B cell (primary cell): ENCODE measurements at regions not wholly inside any gene's neighbourhood (a gene's known extent, or its start where the extent isn't known, plus 50 kb on each side); places are given as distances from the start of the nearest gene placed in this dataset.

ENCODE experiments used
- ATAC-seq: fragments of 200-7000 bp; cut with Tn5 transposase; one replicate; pipeline ENCODE4 v1.10.0; 2021; ENCODE audit warnings: low read depth, mild to moderate bottlenecking, moderate number of reproducible peaks, moderate library complexity
- CTCF ChIA-PET: fragments of 350-600 bp; sonication (Branson Sonifier 250); formaldehyde crosslinking; loops from one replicate; lab custom pipeline; 2021; ENCODE audit warnings: antibody characterized with exemption, inconsistent platforms; lab: Charles Lee
- POLR2A ChIA-PET: fragments of 350-600 bp; sonication (Branson Sonifier 250); formaldehyde crosslinking; loops from one replicate; lab custom pipeline; 2021; ENCODE audit warnings: antibody characterized with exemption; lab: Charles Lee
- DNase-seq: peaks from one replicate; pipeline ENCODE4 v3.0.0; 2013
- H2AFZ ChIP-seq: 2 replicates; pipeline ENCODE4 v1.6.1; 2012; ENCODE audit warnings: mild to moderate bottlenecking, low read depth, low read length; ENCODE audit not compliant: insufficient read depth, poor library complexity, severe bottlenecking
- H3K27ac ChIP-seq, 2 donors: 1 replicate in 1 of 2; 2 replicates in 1 of 2; pipeline ENCODE4 v1.5.1; 2012 to 2013; ENCODE audit warnings: low read length in 2 of 2, mild to moderate bottlenecking in 2 of 2, moderate library complexity in 1 of 2
- H3K27me3 ChIP-seq, 4 experiments: fragments of 200-600 bp in 1 of 4; sonication (generic) in 1 of 4; replicated peaks in 1 of 4; 1 replicate in 2 of 4; 2 replicates in 2 of 4; pipeline versions ENCODE4 v1.6.1 to v1.7.0; 2013 to 2016; ENCODE audit warnings: low read length in 3 of 4, mild to moderate bottlenecking in 2 of 4, mixed read lengths in 1 of 4, moderate library complexity in 1 of 4; ENCODE audit not compliant: insufficient read depth in 4 of 4, control insufficient read depth in 3 of 4; ENCODE audit errors: control extremely low read depth in 1 of 4
- H3K36me3 ChIP-seq, 2 experiments: replicated peaks in 1 of 2; 1 replicate in 1 of 2; 2 replicates in 1 of 2; pipeline versions ENCODE4 v1.6.1 to v1.7.1; 2013; ENCODE audit warnings: low read length in 1 of 2; ENCODE audit not compliant: insufficient read depth in 2 of 2, control insufficient read depth in 1 of 2; ENCODE audit errors: control extremely low read depth in 1 of 2, extremely low read depth in 1 of 2
- H3K4me1 ChIP-seq, 2 donors: fragments of 200-600 bp in 1 of 2; sonication (generic) in 1 of 2; 1 replicate in 1 of 2; 2 replicates in 1 of 2; pipeline versions ENCODE4 v1.5.1 to v1.6.1; 2013 to 2017; ENCODE audit warnings: low read length in 2 of 2; ENCODE audit not compliant: control insufficient read depth in 2 of 2, insufficient read depth in 2 of 2
- H3K4me2 ChIP-seq: replicated peaks from 2 replicates; pipeline ENCODE3; 2012; ENCODE audit warnings: mild to moderate bottlenecking, low read depth, low read length; ENCODE audit not compliant: poor library complexity, severe bottlenecking
- H3K4me3 ChIP-seq, 5 experiments: fragments of 200-600 bp in 1 of 5; sonication (generic) in 1 of 5; 1 replicate in 3 of 5; 2 replicates in 2 of 5; pipeline versions ENCODE4 v1.5.1 to v1.7.0; 2011 to 2016; ENCODE audit warnings: low read length in 4 of 5, mild to moderate bottlenecking in 4 of 5, low read depth in 2 of 5, control low read depth in 1 of 5, moderate library complexity in 1 of 5; ENCODE audit not compliant: insufficient read depth in 1 of 5; ENCODE audit errors: control extremely low read depth in 1 of 5, extremely low read depth in 1 of 5
- H3K79me2 ChIP-seq: fragments of 200-600 bp; sonication (generic); one replicate; pipeline ENCODE4 v1.6.0; 2016; ENCODE audit warnings: low read length; ENCODE audit not compliant: control insufficient read depth, insufficient read depth
- H3K9ac ChIP-seq: fragments of 200-600 bp; sonication (generic); 2 replicates; pipeline ENCODE4 v1.6.1; 2017; ENCODE audit warnings: mild to moderate bottlenecking, low read length, moderate library complexity
- H3K9me3 ChIP-seq, 3 donors: one replicate each; pipeline versions ENCODE4 v1.6.1 to v1.7.1; 2013; ENCODE audit warnings: low read length in 2 of 3; ENCODE audit not compliant: control insufficient read depth in 2 of 3, insufficient read depth in 1 of 3; ENCODE audit errors: control extremely low read depth in 1 of 3
- H4K20me1 ChIP-seq: 2 replicates; pipeline ENCODE4 v1.6.0; 2012; ENCODE audit warnings: mild to moderate bottlenecking, low read length; ENCODE audit not compliant: insufficient read depth, control insufficient read depth, poor library complexity, severe bottlenecking
- H3K27ac Mint-ChIP-seq: one replicate; pipeline ENCODE4 v1.8.0; 2021; ENCODE audit warnings: mixed read lengths
- H3K27me3 Mint-ChIP-seq: one replicate; pipeline ENCODE4 v1.8.0; 2021; ENCODE audit warnings: mixed read lengths
- H3K4me1 Mint-ChIP-seq: one replicate; pipeline ENCODE4 v1.8.0; 2021; ENCODE audit warnings: mixed read lengths
- H3K4me3 Mint-ChIP-seq: one replicate; pipeline ENCODE4 v1.8.0; 2021; ENCODE audit warnings: mixed read lengths
- H3K9me3 Mint-ChIP-seq: one replicate; pipeline ENCODE4 v1.8.0; 2022; ENCODE audit warnings: mixed read lengths; ENCODE audit not compliant: insufficient read depth
- EZH2 ChIP-seq: IDR thresholded peaks from 2 replicates; pipeline ENCODE4 v1.6.1; 2012; ENCODE audit warnings: borderline replicate concordance, low read depth, mild to moderate bottlenecking, moderate library complexity, low read length; ENCODE audit not compliant: insufficient read depth, poor library complexity, severe bottlenecking
- WGBS: methylation state at CpG from one replicate; pipeline ENCODE4 v1.1.5; 2013; ENCODE audit warnings: missing lambda C conversion rate; ENCODE audit not compliant: insufficient coverage; 5-methylcytosine and 5-hydroxymethylcytosine counted together
- intact Hi-C: fragments of 100-400 bp; cut with micrococcal nuclease; formaldehyde crosslinking; loops from one replicate; pipeline ENCODE4 v1.10.0; 2022
- TF ChIP-seq, protein P1 (sequence below): fragments of 200-600 bp; IDR thresholded peaks from one replicate; pipeline ENCODE4 v1.8.0; 2022; ENCODE audit warnings: antibody characterized with exemption, mild to moderate bottlenecking

DNA sequence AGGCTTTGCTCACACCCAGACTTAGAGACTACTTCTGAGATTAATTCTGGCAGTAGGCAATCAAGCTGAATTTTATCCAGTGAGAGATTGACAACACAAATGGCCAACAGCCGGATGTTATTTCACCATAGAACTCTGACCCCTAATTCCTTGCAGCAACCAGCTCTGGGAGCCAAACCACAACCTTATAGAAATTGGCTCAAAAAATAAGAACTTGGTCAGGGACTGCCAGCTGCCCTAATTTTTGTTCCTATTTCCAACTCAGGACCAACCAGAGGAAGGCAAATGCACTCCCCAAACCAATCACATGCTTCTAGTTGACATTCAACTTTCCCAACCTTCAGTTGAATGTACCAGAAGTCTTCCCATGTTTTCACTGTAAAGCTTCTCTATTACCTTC is 269.7 kb downstream of the HS3ST1 start:
- POLR2A ChIA-PET = no interaction called here
- CTCF ChIA-PET = no interaction called here
- H3K4me1 Mint-ChIP-seq = no peaks in the 10 kb centered on the region
- H2AFZ ChIP-seq = no peak overlapping the region
- no peak overlapping the region for H3K4me3 ChIP-seq
- H3K27ac Mint-ChIP-seq = no peak overlapping the region
- DNase-seq (no peak), ATAC-seq (no peak)
- intact Hi-C loops = no loop called here
- H3K4me3 Mint-ChIP-seq = no peak overlapping the region
- H3K79me2 ChIP-seq = no peaks in the 10 kb centered on the region
- H4K20me1 ChIP-seq = no peaks in the 10 kb centered on the region
- WGBS = 94% methylated on average over 1 of the region's 1 CpG
- peaks cover 0 to 3% (median under 1%) of the 10 kb centered on the region in 3 donors for H3K9me3 ChIP-seq
- TF ChIP-seq, protein P1, sequence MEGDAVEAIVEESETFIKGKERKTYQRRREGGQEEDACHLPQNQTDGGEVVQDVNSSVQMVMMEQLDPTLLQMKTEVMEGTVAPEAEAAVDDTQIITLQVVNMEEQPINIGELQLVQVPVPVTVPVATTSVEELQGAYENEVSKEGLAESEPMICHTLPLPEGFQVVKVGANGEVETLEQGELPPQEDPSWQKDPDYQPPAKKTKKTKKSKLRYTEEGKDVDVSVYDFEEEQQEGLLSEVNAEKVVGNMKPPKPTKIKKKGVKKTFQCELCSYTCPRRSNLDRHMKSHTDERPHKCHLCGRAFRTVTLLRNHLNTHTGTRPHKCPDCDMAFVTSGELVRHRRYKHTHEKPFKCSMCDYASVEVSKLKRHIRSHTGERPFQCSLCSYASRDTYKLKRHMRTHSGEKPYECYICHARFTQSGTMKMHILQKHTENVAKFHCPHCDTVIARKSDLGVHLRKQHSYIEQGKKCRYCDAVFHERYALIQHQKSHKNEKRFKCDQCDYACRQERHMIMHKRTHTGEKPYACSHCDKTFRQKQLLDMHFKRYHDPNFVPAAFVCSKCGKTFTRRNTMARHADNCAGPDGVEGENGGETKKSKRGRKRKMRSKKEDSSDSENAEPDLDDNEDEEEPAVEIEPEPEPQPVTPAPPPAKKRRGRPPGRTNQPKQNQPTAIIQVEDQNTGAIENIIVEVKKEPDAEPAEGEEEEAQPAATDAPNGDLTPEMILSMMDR = no peak
- TF ChIP-seq EZH2 = no peak
- H3K27me3 Mint-ChIP-seq = peaks cover 5% of the 10 kb centered on the region
- no peak overlapping the region for H3K4me2 ChIP-seq
- H3K27me3 ChIP-seq = no peaks in the 10 kb centered on the region
- H3K36me3 ChIP-seq = no peaks in the 10 kb centered on the region
- no peak overlapping the region for H3K27ac ChIP-seq
- H3K9me3 Mint-ChIP-seq = no peaks in the 10 kb centered on the region
- no peak overlapping the region for H3K9ac ChIP-seq
- no peaks in the 10 kb centered on the region for H3K4me1 ChIP-seq

DNA sequence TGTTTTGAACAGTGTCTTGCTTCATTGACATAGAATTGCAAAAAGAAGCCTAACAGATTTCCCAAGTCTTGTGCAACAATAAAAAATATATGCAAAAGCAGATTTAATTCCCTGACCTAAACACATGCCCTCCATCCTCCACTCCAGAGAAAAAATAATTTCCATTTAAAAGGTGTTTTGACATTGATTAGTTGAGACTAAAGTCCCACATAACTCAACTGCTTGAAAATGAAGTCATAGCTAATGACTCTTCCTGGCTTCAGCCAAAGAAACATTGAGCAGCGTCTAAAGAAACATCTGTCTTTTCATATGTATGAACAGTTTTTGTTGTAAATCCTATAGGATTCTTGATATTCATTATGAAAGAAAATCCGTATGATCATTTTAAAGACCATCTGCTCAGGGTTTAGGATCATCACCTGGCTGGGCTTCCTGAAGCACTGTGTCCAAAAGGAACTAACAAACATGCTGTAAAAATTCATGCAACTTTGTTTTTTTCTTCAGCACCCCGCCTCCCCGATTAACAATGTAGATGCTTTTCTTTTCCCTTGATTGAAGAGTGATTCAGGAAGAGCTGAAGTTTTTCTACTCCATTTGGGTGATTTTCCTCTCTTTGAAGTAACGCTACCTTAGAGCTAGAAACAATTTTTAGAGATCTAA is 273.4 kb downstream of the HS3ST1 start:
- no peak overlapping the region for H3K27ac ChIP-seq
- Mint-ChIP-seq H3K4me3 (no peak overlapping the region), H3K9me3 (no peaks in the 10 kb centered on the region), H3K27ac (no peak overlapping the region), H3K27me3 (peaks cover 5% of the 10 kb centered on the region), H3K4me1 (peaks cover 12% of the 10 kb centered on the region)
- H3K9me3 ChIP-seq = no peaks in the 10 kb centered on the region
- H3K79me2 ChIP-seq = no peaks in the 10 kb centered on the region
- TF ChIP-seq, protein P1 = no peak
- TF ChIP-seq EZH2 = no peak
- H2AFZ ChIP-seq = no peak overlapping the region
- H3K36me3 ChIP-seq = no peaks in the 10 kb centered on the region
- H3K9ac ChIP-seq = no peak overlapping the region
- ATAC-seq = no peak
- intact Hi-C loops = no loop called here
- H3K4me1 ChIP-seq = peaks cover 3 to 4% of the 10 kb centered on the region in 2 donors
- no peak for DNase-seq
- ChIA-PET CTCF (interaction anchor here (1.6 kb wide), 1 partner anchor 11 kb away, joined by 3 read pairs; no protein-coding TSS in a partner anchor), POLR2A (no interaction called here)
- no peaks in the 10 kb centered on the region for H4K20me1 ChIP-seq
- 100% methylated on average over 1 of the region's 5 CpGs for WGBS
- no peak overlapping the region for H3K4me2 ChIP-seq
- H3K4me3 ChIP-seq = no peak overlapping the region
- H3K27me3 ChIP-seq = no peaks in the 10 kb centered on the region
